GM12875 (cell line): ENCODE measurements at regions not wholly inside any gene's neighbourhood (a gene's known extent, or its start where the extent isn't known, plus 50 kb on each side); places are given as distances from the start of the nearest gene placed in this dataset.

ENCODE experiments used
- H3K4me3 ChIP-seq: one replicate; pipeline ENCODE4 v1.5.1; 2011; ENCODE audit warnings: low read depth, low read length, control low read depth
- CTCF ChIP-seq: IDR thresholded peaks from 2 replicates; pipeline ENCODE4 v1.5.1; 2011; ENCODE audit warnings: low read depth, mild to moderate bottlenecking, control low read depth, inconsistent platforms, low read length, moderate library complexity, borderline replicate concordance; ENCODE audit not compliant: insufficient read depth

- no peak overlapping the region for H3K4me3 ChIP-seq
- no peak for TF ChIP-seq CTCF
Observed at GRCh38 chr3:107432646-107433045, 55.4 kb downstream of the CCDC54 start.

GRCh38 chr3:107436029-107436428, 58.8 kb downstream of the CCDC54 start:
- no peak for TF ChIP-seq CTCF
- no peak overlapping the region for H3K4me3 ChIP-seq

- H3K4me3 ChIP-seq: no peak overlapping the region
- no peak for TF ChIP-seq CTCF
Observed at GRCh38 chr3:107438671-107439070, 61.4 kb downstream of the CCDC54 start.

GRCh38 chr3:107441617-107442016, 64.4 kb downstream of the CCDC54 start:
- no peak for TF ChIP-seq CTCF
- H3K4me3 ChIP-seq: no peak overlapping the region

GRCh38 chr3:107443461-107443860, 66.2 kb downstream of the CCDC54 start:
- no peak for TF ChIP-seq CTCF
- H3K4me3 ChIP-seq: no peak overlapping the region

GRCh38 chr3:107446706-107447105, 69.5 kb downstream of the CCDC54 start:
- no peak for TF ChIP-seq CTCF
- no peak overlapping the region for H3K4me3 ChIP-seq

GRCh38 chr3:107450254-107450893, 72.4 kb upstream of the BBX start:
- H3K4me3 ChIP-seq: no peak overlapping the region
- no peak for TF ChIP-seq CTCF
